HG03135 (cell line): ENCODE measurements at regions not wholly inside any gene's neighbourhood (a gene's known extent, or its start where the extent isn't known, plus 50 kb on each side); places are given as distances from the start of the nearest gene placed in this dataset.
"Not testable (repeated sequence)": the region's sequence is repeated elsewhere in the genome, so short reads cannot be mapped to it uniquely, and the experiment has no call there.

ENCODE experiments used
- ATAC-seq: cut with Tn5 transposase; IDR thresholded peaks from one replicate; pipeline ENCODE4 v1.9.1; 2021; ENCODE audit warnings: mild to moderate bottlenecking, moderate library complexity; ENCODE audit not compliant: unreplicated experiment

DNA sequence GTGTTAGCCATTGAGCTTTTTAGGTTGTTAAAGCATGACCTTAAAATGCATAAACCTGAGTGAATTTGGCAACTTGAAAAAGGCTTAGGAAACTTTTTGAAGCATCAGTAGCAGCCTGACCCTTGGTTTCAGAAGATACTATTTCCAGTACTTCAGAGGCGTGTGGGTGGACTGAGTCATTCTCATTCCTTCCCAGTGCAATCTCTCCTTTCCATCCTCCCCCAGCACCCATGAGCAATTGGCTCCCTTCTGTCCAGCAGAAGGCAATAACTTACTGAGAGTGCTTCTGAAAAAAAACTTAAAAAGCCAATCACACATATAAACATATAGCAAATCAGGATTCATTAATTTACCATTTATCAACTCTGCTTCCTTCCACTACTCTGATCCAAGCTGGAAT is 299.3 kb upstream of the STXBP6 start:
- ATAC-seq, result no peak

DNA sequence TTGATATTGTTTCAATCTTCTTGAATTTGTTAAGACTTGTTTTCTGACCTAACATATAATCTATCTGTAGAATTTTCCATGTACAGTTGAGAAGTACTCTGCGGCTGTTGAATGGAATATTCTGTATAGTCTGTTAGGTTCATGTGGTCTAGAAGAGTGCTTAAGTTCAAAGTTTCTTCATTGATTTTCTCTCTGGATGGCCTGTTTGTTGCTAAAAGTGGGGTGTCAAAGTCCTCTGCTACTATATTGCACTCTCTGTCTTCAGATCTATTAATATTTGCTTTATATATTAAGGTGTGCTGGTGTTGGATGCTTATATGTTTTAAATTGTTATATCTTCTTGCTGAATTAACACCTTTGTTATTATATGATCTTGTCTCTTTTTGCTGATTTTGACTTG is 290.9 kb upstream of the STXBP6 start:
- no peak for ATAC-seq

DNA sequence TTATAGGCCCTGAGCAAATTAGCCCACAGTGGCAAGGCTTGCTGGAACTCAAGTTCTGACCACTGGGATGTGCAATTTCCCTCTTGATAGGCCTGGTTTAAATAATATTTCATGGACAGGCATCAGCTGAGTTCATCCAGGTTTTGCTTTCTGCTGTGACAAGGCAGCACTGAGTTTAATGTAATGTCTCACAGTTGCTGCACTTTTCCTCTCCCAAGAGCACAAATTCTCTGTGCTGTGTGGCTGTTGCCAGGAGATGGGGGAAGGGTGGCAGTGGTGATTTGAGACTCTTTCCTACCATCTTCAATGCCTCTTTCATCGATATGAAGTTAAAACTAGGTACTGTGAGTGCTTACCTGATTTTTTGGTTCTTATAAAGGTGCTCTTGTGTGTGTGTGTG is 272.8 kb upstream of the STXBP6 start:
- ATAC-seq, result no peak

DNA sequence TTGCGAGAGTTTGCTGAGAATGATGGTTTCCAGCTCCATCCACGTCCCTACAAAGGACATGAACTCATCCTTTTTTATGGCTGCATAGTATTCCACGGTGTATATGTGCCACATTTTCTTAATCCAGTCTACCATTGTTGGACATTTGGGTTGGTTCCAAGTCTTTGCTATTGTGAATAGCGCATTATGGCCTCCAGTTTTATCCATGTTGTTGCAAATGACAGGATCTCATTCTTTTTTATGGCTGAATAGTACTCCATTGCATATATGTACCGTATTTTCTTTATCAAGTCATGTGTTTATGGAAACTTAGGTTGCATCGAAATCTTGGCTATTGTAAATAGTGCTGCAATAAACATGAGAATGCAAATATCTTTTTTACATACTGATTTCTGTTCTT is 266.1 kb upstream of the STXBP6 start:
- ATAC-seq, result not testable (repeated sequence)

DNA sequence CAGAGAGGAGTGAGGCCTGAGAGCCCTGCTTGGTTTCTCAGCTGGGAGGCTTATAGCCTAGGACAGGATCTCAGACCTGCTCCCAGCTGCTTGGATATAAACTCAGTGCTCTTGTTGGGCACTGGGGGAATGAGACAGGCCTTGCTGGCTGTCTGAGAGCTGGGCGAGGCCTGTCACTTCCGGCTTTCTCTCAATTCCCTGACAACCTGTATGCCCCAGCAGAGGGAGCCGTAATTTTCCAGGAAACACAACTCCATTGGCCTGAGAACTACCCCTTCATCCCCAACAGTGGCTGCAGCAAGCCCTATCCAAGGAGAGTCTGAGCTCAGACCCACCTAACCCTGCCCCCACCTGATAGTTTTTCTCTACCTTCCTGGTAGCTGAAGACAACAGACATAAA is 258.3 kb upstream of the STXBP6 start:
- ATAC-seq, result no peak

DNA sequence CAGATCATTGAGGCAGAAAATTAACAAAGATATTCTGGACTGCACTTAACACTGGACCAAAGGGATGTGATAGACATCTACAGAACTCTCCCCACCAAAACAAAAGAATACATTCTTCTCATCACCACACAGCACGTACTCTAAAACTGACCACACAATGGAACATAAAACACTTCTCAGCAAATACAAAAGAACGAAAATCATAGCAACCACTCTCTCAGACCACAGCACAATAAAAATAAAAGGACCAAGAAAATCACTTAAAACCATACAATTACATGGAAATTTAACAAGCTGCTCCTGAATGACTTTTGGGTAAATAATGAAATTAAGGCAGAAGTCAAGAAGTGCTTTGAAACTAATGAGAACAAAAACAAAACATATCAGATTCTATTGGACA is 254.0 kb upstream of the STXBP6 start:
- no peak for ATAC-seq

DNA sequence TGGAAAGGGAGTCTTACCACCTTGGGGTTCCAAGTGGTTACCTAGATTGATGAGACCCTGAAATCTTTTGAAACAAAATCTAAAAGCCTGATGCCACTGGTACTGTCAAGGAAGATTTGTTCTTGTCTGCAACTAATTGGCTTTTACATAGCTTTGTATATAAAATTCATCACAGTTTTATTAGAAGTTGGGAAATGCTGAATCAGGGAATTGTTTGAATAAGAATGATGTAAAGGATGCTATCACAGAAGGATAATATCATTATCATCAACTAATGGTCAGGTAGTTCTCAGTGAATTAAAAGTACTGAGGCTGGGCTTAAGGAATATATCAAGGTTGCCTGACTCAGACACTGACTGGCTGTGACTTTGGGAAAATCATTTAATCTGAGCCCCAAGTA is 248.3 kb upstream of the STXBP6 start:
- no peak for ATAC-seq

DNA sequence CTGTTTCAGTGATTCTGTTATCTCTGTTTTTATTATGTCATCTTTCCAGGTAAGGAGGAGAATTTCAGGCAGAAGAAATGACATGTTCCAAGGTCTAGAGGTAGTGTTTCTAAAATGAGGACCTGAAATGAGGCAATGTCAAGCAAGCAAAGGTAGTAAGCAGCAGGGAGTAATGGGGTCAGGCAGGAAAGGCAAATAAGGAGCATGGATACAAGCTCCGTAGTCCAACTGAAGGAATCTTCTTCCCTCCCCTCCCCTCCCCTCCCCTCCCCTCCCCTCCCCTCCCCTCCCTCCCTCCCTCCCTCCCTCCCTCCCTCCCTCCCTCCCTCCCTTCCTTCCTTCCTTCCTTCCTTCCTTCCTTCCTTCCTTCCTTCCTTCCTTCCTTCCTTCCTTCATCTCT is 240.2 kb upstream of the STXBP6 start:
- ATAC-seq, result not testable (repeated sequence)

DNA sequence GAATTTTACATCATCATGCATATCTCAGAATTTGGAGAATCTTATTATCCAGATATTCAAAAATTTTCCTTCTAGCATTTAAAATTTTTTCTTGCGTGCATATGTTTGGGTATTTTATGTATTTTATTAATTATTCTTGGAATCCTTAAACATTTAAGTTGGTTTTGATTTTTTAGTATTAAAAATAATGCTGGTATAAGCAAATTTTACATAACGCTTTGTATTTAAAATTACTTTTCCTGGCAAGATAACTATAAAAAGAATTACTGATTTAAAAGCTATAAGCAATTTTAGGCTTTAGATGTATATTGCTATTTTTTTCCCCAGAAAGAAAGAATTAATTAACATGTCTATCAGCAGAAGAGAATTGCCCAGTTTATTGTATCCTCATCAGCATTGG is 224.6 kb upstream of the STXBP6 start:
- ATAC-seq, result no peak

DNA sequence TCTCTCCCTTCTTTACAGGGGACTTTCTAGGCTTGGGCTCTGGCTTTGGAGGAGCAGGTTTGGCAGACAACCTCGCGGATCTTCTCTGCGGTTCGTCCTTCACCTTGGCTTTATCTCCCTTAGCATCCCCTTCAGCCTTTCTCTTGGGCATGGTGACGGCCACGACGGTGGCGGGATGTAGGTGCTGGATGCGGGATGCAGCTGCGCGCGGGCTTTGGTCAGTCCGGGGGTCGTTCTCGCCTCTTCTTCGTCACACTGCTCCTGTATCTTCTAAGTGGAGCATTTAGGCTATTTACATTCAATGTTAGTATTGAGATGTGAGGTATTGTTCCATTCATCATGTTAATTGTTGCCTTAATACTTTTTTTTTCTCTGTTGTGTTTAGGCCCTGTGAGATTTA is 217.2 kb upstream of the STXBP6 start:
- ATAC-seq, result no peak

DNA sequence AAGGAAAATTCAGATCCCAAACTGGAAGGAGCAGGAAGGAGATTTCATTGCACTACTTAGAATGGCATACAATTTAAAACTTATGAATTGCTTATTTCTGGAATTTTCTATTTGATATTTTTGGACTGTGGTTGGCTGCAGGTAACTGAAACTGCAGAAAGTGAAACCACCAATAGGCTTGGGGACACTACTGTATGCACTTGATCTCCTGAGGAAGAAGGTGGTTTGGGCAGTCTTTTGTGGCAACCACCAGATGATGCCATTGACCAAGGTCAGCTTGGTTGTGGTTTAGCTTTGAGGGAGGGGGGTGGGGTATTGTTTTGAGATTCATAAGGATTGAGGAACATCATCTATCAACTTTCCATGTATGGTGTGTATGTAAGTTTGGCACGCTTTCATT is 209.5 kb upstream of the STXBP6 start:
- ATAC-seq, result no peak

DNA sequence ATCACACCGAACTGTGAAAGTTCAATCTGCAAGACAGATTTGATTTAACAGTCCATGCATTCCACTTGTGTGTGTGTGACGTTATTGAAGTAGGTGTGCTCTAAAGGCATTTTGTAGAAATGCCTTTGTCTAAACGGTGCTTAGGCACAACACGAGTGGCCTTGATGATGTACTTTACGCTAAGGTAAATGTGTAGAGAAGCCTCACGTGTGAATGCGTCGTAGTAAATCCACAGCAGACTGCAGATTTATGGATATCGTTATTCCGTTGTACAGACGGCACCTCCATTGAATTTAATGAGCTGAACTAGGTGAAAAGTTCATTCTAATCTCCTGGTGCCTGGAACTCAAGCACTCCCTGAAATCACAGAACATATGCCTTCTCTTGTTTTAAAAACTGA is 202.8 kb upstream of the STXBP6 start:
- no peak for ATAC-seq

DNA sequence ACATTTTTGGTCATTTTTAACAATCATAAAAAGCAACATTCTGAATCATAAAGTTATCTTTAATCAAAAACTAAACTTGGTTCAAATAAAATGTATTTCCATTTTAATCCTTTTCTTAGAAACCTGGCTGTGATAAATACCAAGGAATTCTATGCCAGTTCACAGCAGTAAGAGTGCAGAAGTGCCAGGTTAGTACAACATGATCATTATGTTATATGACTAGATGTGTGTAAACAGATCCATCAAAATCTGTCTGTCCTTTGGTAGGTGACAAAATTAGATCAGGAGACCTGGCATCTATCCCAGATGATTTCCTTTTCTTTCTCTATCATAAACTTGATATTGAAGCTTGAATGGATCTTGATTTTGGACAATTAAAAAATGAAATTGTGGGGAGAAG is 200.6 kb upstream of the STXBP6 start:
- no peak for ATAC-seq

DNA sequence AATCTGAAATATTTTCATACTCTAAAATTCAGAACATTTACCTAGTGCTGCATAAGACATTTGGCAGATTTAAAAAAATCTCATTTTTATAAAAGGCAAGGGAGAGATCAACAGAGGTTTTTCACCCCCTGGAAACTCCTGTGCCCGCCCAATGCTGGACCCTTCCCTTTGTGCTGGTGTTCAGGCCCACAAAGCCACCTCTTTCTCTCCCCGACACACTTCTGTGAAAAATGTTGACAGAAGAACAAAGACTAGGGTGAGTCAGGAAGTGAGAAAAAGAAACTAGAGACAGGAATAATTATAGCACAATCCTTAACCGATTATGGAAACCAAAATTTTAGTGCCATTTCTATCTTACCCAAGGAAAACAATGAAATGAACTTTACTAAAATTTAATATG is 197.7 kb upstream of the STXBP6 start:
- no peak for ATAC-seq

DNA sequence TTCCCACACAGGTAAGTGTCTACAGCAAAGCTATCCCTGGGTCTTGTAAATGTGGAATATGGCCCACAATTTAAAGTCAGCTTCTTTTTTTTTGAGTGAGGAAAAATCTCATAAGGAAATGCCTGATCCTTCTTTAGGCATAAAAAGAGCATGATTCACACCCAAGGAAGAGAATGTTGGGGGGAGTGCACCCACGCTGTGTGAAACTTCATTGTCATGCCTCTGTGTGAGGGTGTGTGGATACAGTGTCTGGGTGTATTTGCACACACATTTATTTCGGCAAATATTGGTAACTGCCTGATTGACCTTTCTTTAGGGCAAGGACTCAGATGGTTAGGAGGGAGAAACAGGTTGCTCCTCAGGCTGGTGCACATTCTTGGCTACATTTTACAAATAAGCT is 196.8 kb upstream of the STXBP6 start:
- no peak for ATAC-seq

DNA sequence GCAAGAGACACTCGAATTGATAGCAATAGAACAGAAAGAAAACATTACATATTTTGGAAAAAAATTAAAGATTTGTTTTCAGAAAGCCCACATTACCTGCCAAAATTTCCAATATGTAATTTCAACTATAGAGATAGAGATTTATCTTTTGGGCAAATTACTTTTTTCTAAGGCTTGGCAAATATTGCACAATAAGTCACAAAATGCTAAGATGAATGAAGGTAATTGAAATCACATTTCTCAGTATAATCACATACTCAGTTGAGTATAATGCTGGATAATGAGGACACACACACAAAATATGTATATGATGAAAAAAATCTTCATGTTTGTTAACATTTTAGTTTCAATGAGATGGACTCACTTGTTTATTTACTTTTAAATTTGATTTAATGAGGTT is 189.2 kb upstream of the STXBP6 start:
- no peak for ATAC-seq

DNA sequence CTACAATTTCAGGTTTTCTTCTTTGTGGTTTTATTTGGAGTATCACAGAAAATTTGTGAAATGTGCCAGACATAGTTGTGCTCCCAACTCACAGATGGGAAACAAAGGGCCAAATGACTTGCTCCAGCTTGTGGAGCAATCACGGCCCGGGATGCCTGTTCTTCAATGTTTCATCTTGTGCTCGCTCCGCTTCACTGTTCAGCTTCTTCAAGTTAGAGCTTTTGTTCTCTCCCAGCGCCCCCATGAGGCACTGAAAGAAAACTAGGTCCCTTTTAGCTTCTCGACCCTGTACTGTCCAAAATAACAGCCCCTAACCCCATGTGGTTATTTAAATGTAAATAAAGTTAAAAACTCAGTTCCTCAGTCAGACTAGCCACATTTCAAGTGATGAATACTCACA is 187.9 kb upstream of the STXBP6 start:
- ATAC-seq, result no peak

DNA sequence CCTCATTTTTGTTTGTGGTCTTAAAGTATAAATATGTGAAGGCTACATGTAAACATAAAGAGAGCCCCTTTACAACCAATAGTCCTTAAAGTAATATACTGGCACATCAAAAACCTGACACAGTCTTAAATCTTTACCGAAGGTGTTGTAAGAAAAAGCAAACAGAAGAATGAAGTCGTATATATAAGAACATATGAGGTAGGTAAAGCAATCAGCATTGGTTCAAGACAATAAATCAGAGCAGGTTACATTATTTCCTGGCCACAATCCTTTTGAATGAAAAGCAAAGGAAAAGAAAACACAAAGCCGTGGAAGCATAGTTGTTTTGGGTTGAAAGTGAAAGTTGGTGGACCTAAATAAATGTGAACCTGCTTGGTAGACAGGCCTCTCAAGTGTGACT is 183.7 kb upstream of the STXBP6 start:
- no peak for ATAC-seq

DNA sequence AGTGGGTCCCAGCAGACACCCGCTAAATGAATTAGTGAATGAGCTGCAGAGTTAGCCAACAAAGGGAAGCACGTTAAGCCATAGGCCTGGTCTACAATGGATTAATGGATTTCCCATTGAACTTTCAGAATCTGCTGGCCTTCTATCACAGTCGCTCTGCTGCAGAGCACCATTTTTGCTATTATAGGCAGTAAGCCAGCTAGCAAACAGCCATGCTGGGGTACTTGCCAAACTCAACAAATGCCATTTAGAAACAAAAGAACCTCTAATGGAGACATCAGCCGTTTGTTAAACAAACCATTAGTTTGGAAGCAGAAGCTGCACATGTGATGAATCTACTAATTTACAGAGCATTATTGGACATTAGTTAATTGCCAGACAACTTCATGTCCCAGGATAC is 181.1 kb upstream of the STXBP6 start:
- ATAC-seq, result no peak

DNA sequence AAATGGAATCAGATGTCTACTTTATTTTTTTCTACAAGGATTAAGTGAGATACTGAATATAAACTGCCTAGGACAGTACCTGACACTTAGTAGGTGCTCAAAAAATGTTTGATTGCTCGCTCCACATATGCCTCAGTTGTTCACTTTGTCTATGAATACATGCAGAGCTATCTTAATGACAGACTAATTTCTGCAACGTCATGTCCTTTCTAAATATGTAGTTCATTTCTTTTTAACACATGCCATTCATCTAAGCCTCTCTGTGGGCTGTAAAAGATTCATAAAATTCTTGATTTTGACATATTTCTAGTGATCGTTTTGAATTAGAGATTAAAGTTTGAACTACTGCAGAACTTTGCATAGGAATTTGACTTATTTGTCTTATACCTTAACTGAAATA is 176.3 kb upstream of the STXBP6 start:
- no peak for ATAC-seq

DNA sequence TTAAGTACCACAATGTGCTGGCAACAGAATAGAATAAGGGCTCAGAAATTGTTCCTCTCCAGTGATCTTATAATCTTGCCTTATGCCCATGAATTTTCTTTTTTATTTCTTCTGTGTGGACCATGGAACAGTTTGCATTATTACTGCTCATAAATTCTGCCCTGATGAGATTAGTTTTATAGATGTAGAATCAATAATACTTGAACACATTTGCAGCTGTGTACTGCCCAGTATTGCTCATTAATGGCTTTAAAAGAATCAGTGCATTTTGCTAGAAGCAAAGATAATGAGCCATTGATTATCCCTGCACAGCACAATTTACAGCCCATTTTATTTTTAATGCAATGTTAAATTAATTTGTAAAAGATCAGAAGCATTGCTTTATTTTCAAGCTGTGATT is 172.3 kb upstream of the STXBP6 start:
- ATAC-seq, result no peak

DNA sequence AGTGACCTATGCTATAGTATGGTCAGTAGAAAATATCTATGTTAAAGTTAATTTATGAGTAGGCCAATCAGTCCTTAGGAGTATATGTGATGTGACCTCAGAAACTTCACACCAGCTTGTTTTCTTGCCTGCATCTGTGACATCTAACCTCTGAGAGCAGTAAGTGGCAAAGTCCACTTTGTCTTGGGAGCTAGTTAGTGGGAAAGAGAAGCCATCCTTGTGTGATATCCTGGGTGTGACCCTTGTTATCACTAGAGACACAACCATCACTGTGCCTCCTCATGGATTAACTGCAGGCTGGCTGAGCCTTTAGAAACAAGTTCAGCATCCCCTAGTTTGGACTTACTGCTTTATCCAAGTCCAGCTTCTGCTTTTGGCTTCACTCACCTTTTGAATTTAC is 170.6 kb upstream of the STXBP6 start:
- ATAC-seq, result no peak

DNA sequence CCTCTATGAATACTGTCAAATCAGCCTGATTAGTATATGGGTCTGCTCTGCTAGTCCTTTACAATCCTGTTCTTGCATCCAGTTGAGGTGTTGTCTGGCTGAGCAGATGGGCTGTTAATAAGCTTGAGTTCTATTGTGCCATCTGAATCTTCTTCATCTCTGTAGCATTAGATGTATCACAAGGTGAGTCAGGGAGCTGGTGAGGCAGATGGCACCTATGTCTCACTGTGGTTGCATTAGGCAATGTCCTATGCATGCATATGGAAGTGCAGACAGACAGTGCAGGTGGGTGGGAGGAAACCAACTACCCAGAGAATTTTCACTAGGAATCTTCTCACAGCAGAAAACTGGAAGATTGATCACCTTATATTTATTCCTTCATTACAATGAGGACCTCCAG is 165.7 kb upstream of the STXBP6 start:
- no peak for ATAC-seq

DNA sequence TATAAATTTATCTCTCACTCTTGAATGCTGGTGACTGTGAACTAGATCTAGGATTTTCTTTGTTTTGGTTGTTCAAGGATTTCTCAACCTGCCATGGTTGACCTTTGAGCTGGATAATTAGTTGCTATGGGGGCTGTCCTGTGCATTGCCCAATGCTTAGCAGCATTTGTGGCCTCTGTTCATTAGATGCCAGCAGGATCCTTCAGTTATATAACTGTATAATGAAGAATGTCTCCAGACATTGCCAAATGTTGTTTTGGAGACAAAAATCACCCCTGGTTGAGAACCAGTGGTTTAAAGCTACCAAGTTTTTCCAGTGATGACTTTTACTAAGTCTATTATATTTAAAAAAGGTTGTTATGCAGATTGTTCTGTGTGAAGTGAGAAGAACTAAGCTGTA is 147.9 kb upstream of the STXBP6 start:
- ATAC-seq, result no peak
